Stimulated activated naive B cell treated with anti-CD40 and anti-IgM and Interleukin-4, amounts not matched to agents 10 μg/mL and 1 μg/mL and 100 μg/mL, for 72 hours (primary cell): ENCODE measurements at regions not wholly inside any gene's neighbourhood (a gene's known extent, or its start where the extent isn't known, plus 50 kb on each side); places are given as distances from the start of the nearest gene placed in this dataset.

Experiments used
- ATAC-seq, 2 donors: fragments of 150-1000 bp; cut with Tn5 transposase; replicated peaks; 2 replicates each; pipeline ENCODE4 v1.10.0; 2021; ENCODE audit warnings: moderate library complexity in 1 of 2
- DNase-seq: peaks from one replicate; pipeline ENCODE4 v3.0.0; 2021
- H3K27ac Mint-ChIP-seq: one replicate; pipeline ENCODE4 v1.8.0; 2022; ENCODE audit warnings: mild to moderate bottlenecking, mixed read lengths
- H3K27me3 Mint-ChIP-seq, 2 donors: one replicate each; pipeline ENCODE4 v1.8.0; 2022; ENCODE audit warnings: mixed read lengths in 2 of 2
- H3K36me3 Mint-ChIP-seq, 2 donors: one replicate each; pipeline ENCODE4 v1.8.0; 2022; ENCODE audit warnings: mixed read lengths in 2 of 2, mild to moderate bottlenecking in 1 of 2
- H3K4me1 Mint-ChIP-seq, 2 donors: one replicate each; pipeline ENCODE4 v1.8.0; 2022; ENCODE audit warnings: mixed read lengths in 2 of 2, mild to moderate bottlenecking in 1 of 2
- H3K4me3 Mint-ChIP-seq, 2 donors: one replicate each; pipeline ENCODE4 v1.8.0; 2022; ENCODE audit warnings: mild to moderate bottlenecking in 2 of 2, mixed read lengths in 2 of 2, moderate library complexity in 1 of 2
- H3K9me3 Mint-ChIP-seq, 2 donors: one replicate each; pipeline ENCODE4 v1.8.0; 2022; ENCODE audit warnings: mixed read lengths in 2 of 2, mild to moderate bottlenecking in 1 of 2

DNA sequence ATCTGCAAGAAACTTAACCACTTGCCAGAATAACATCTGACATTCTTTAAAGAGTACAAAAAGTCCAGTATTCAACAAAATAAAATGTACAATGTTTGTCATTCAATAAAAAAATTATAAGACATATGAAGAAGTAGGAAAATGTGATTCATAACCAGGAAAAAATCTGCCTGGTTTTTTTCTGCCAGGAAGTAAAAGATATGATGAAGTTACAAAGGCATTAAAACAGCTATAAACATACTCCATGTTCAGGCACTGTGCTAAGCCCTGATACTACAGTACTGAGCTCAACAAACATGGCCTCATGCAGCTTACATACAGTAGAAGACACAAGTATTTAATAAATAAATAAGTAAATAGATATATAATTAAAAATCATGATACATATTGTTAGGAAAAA lies 178.4 kb upstream of the STT3B start:
- Mint-ChIP-seq H3K4me3 (no peak overlapping the region), H3K27me3 (no peaks in the 10 kb centered on the region), H3K4me1 (peaks cover 0 to 1% of the 10 kb centered on the region in 2 donors), H3K36me3 (peaks cover 0 to 7% of the 10 kb centered on the region in 2 donors), H3K9me3 (peaks cover 4 to 6% of the 10 kb centered on the region in 2 donors), H3K27ac (no peak overlapping the region)
- DNase-seq (no peak), ATAC-seq (no peak)

DNA sequence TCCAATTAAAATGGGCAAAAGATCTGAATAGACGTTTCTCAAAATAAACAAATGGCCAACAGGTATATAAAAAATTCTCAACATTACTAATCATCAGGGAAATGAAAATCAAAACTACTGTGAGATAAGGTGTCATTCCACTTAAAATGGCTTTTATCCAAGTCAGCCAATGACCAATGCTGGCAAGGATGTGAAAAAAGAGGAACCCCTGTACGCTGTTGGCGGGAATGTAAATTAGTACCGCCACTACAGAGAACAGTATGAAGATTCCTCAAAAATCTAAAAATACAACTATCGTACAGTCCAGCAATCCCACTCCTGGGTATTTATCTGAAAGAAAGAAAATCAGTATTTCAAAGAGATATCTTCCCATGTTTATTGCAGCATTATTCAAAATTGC lies 176.9 kb upstream of the STT3B start:
- Mint-ChIP-seq H3K27me3 (no peaks in the 10 kb centered on the region), H3K9me3 (peaks cover 4 to 6% of the 10 kb centered on the region in 2 donors), H3K36me3 (peaks cover 0 to 7% of the 10 kb centered on the region in 2 donors), H3K27ac (no peak overlapping the region), H3K4me3 (no peak overlapping the region), H3K4me1 (peaks cover 0 to 1% of the 10 kb centered on the region in 2 donors)
- DNase-seq, result no peak
- ATAC-seq, result no peak

DNA sequence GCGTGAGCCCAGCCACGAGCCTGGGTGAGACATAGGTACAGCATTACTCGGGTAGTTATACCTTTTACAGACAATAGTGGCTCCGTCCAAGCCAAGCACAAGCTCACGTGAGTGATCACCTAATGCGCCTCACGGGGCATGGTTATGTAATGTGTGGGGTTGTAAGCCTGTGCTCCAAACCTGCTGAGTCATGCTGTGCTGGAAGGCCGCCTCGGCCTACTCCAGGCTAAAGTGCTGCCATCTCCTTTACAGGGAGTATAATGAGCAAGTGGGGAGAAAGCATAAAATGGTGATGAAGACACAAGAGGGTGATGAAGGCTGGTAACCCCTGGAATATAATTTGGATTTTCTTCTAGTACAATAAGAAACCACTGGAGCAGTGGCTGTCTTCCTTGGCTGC lies 175.8 kb upstream of the STT3B start:
- no peak overlapping the region for H3K4me3 Mint-ChIP-seq
- peaks cover 0 to 7% of the 10 kb centered on the region in 2 donors for H3K36me3 Mint-ChIP-seq
- no peak overlapping the region for H3K27ac Mint-ChIP-seq
- ATAC-seq (no peak), DNase-seq (no peak)
- H3K9me3 Mint-ChIP-seq, result peaks cover 4 to 6% of the 10 kb centered on the region in 2 donors
- no peaks in the 10 kb centered on the region for H3K27me3 Mint-ChIP-seq
- H3K4me1 Mint-ChIP-seq, result peaks cover 0 to 1% of the 10 kb centered on the region in 2 donors

DNA sequence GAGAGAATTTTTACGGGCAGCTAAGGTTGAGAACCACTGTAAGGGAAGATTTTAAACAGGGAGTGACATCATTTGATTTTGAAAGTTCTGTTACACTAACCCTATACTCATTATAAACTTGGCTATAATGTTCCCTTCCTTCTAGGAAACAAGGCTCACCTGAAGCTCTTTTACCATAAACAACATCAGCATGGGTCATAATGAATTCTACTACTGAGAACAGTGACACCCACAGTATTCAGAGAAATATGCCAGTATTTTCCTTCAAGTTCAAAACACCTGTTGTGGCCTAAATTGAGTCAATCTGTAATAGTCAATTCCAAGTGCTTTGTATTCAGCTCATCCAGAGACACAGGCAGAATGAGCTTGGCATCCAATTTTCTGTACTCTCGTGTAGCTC lies 175.3 kb upstream of the STT3B start:
- DNase-seq, result no peak
- no peak overlapping the region for H3K27ac Mint-ChIP-seq
- peaks cover 0 to 1% of the 10 kb centered on the region in 2 donors for H3K4me1 Mint-ChIP-seq
- peaks cover 4 to 6% of the 10 kb centered on the region in 2 donors for H3K9me3 Mint-ChIP-seq
- ATAC-seq, result no peak
- H3K36me3 Mint-ChIP-seq, result peaks cover 0 to 7% of the 10 kb centered on the region in 2 donors
- H3K27me3 Mint-ChIP-seq, result no peaks in the 10 kb centered on the region
- no peak overlapping the region for H3K4me3 Mint-ChIP-seq

DNA sequence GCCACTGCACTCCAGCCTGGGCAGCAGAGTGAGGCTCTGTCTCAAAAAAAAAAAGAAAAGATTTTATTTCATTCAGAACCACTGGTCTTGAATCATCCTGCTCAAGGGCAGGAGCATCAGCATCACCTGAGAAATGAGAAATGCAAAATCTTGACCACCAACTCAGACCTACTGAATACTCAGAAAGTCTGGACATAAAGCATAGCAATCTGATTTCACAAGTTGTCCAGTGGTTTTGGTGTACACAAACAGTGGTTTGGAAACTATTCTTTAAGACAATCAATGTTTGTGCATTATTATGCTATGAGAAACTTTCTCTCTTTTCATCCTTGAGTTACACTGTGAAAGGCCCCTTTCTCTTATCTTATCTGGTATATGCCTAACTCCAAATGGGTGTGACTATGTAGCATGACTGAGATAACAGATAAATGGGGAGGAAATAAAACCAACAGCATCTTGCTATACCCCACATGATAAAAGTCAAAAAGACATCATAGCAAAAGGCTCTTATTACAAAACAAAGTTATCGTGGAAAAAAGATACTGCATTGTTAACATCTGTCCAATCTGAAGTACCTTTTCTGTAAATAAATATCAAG lies 174.2 kb upstream of the STT3B start:
- Mint-ChIP-seq H3K27ac (no peak overlapping the region), H3K4me3 (no peak overlapping the region), H3K27me3 (no peaks in the 10 kb centered on the region), H3K9me3 (peaks cover 4 to 6% of the 10 kb centered on the region in 2 donors), H3K36me3 (peaks cover 0 to 7% of the 10 kb centered on the region in 2 donors), H3K4me1 (peaks cover 1 to 5% of the 10 kb centered on the region in 2 donors)
- no peak for ATAC-seq
- DNase-seq, result no peak

DNA sequence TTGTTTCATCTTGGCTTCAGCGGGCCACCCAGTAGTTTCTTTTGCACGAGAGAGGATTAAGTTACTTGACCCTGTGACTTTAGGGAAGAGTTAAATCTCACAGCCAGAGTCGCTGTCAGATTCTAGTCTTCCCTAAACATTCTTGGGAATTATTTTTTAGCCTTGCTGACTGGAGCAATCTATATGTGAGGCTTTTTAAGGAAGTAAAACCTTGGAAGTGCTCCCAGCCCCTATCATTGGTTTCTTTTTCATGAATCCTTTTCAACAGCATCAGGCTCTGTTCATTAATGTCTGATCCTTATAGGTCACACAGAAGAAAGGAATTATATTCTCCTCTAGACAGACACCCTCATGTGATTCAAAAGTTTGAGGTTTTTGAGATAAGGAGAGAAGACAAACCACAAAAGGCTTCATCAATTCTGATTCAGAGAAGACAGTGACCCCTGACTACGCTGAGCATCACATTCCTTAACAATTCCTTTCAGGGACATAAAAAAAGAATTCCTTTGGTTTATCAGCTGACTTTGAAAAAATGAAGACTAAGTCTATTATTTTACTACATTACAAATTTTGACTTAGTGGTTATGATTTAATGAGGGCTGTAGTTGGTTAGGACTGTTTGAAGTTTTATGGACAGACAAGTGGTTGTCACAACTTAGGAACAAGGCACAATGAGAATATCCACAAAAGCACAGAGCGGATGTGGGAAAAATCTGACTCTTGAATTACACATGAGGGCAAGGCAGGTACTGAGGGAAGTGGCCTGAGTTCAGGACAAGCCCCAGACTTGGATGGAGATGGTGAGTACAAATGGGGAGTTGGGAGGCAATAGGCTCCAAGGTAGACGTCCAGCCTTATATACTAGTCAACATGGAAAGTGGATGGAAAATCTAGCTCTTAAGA lies 171.1 kb upstream of the STT3B start:
- Mint-ChIP-seq H3K4me3 (no peak overlapping the region), H3K4me1 (peaks cover 3 to 5% of the 10 kb centered on the region in 2 donors), H3K9me3 (peaks cover 0 to 2% of the 10 kb centered on the region in 2 donors), H3K27me3 (no peaks in the 10 kb centered on the region), H3K27ac (no peak overlapping the region), H3K36me3 (no peaks in the 10 kb centered on the region)
- ATAC-seq, result no peak
- DNase-seq, result no peak

DNA sequence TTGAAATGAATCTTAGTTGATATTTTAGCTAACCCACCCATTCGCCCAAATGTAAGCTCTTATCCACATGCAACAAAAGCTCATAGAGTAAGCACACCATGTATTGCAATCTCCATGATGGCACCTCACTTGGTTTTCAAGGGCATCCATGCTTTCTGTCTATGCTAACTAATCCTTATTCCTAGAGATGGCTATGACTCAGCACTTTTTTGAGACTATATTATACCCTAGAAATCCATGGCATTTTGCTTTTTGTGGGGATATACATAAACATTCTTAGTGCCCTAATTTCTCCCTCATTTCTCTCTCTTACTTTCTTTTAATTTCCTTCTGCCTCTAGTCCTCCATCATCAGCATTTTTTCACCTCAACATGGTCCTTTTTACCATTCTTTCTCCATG lies 168.5 kb upstream of the STT3B start:
- H3K9me3 Mint-ChIP-seq, result no peaks in the 10 kb centered on the region
- H3K27me3 Mint-ChIP-seq, result no peaks in the 10 kb centered on the region
- no peaks in the 10 kb centered on the region for H3K36me3 Mint-ChIP-seq
- ATAC-seq, result no peak
- peaks cover 2 to 5% of the 10 kb centered on the region in 2 donors for H3K4me1 Mint-ChIP-seq
- no peak overlapping the region for H3K4me3 Mint-ChIP-seq
- DNase-seq, result no peak
- no peak overlapping the region for H3K27ac Mint-ChIP-seq

DNA sequence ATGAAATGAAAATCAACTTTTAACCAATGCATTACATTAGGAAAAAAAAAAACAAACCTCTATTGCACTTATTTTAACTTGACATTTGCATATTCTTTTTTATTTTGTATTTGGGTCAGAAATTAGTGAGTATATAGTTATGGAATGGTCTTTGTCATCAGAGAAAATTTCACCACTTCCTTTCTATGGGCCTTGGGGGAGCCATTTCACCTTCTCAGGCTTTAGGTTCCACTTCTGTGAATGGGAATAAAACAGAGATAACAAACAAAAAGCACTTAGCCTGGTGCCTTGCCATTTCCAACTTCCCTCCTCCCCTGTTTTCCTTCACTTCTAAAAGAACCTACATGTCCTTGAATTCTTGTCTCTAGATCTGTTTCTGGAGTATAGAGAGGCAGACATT lies 168.0 kb upstream of the STT3B start:
- no peak for ATAC-seq
- H3K27me3 Mint-ChIP-seq, result no peaks in the 10 kb centered on the region
- peaks cover 2 to 5% of the 10 kb centered on the region in 2 donors for H3K4me1 Mint-ChIP-seq
- H3K9me3 Mint-ChIP-seq, result no peaks in the 10 kb centered on the region
- H3K36me3 Mint-ChIP-seq, result no peaks in the 10 kb centered on the region
- H3K27ac Mint-ChIP-seq, result no peak overlapping the region
- DNase-seq, result no peak
- H3K4me3 Mint-ChIP-seq, result no peak overlapping the region

DNA sequence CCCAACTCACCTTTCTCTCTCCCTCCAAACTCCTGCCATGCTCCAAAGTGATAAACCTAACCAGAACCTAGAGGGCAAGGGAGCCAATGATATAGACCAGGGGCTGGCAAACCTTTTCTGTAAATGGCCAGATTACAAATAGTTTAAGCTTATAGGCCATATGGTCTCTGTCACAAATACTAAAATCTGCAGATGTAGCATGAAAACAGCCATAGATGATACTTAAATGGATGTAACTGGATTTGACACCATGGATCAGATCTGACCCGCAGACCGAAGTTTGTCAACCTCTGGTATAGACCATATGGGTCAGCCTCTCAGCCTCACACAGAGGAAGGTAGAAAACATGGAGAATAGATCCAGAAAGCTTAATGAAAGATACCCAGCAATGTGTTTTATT lies 165.2 kb upstream of the STT3B start:
- ATAC-seq (no peak), DNase-seq (no peak)
- Mint-ChIP-seq H3K36me3 (no peaks in the 10 kb centered on the region), H3K9me3 (no peaks in the 10 kb centered on the region), H3K27ac (no peak overlapping the region), H3K4me3 (no peak overlapping the region), H3K27me3 (no peaks in the 10 kb centered on the region), H3K4me1 (peaks cover 2 to 5% of the 10 kb centered on the region in 2 donors)

DNA sequence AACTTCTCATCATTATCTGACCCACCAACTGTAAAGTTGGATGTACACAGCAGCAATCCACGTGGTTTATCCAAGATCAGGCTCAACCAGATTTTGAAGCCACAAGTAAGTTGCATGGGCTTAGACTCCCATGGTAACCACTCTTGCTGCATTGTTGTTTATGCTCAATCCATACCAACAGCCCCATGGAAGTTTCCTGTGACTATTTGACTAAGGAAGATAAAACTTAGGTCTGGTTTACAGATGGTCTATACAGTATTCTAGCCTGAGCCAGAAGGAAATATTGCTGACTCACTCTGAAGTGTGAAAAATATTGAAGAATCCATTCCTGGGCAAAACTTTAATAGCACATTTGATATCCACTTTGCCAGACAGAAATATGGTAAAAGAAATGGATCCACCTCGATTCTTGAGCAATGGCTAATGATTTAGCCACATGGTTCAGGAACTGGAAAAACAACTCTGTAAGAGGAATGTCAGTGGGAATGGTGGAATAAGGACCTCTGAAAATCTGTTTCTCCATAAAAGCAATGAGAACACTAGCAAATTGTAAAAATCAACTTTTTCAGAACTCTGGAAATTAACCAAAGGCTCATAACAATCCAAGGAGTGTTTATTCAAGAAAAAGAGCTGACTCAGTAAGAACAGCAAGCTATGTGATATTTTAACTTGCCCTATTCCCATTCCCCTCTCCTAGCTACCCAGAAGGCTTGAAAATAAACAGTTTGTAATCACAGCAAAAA lies 162.9 kb upstream of the STT3B start:
- no peaks in the 10 kb centered on the region for H3K27me3 Mint-ChIP-seq
- H3K9me3 Mint-ChIP-seq, result no peaks in the 10 kb centered on the region
- no peak for DNase-seq
- H3K36me3 Mint-ChIP-seq, result no peaks in the 10 kb centered on the region
- H3K27ac Mint-ChIP-seq, result no peak overlapping the region
- peaks cover 0 to 2% of the 10 kb centered on the region in 2 donors for H3K4me1 Mint-ChIP-seq
- no peak overlapping the region for H3K4me3 Mint-ChIP-seq
- ATAC-seq, result no peak

DNA sequence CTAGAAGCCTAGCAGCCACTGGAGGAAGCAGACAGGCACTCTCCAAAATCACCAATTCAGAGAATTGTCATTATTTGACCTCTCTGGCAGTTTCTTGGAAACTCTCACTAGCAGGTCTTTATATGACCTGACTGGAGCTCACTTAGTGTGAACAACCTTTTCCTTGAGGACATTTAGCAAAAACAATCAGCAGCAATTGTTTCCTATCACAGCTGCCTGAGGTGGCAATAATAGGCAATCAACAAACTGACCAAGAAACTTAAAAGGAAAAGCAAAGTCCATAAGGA lies 162.4 kb upstream of the STT3B start:
- H3K27ac Mint-ChIP-seq, result no peak overlapping the region
- no peak overlapping the region for H3K4me3 Mint-ChIP-seq
- no peaks in the 10 kb centered on the region for H3K27me3 Mint-ChIP-seq
- H3K36me3 Mint-ChIP-seq, result no peaks in the 10 kb centered on the region
- H3K4me1 Mint-ChIP-seq, result no peaks in the 10 kb centered on the region
- ATAC-seq (no peak), DNase-seq (no peak)
- no peaks in the 10 kb centered on the region for H3K9me3 Mint-ChIP-seq

DNA sequence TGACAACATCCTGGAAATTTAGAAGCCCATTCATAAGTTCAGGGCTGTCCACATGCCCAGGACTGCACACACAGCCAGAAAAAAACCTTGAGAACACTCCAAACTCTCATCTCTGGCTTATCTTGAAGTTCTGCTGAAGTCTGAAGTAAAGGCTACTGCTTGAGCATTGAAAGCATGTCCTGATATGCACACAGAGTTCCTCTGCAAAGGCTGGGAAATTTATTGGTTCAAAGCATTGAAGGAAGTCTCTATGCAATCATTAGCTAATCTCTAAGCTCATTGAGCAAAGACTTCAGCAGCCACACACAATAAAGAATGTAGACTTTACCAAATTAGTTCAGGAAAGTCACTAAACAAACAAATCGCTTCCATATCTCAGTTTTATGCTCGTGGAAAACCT lies 162.0 kb upstream of the STT3B start:
- ATAC-seq (no peak), DNase-seq (no peak)
- Mint-ChIP-seq H3K36me3 (no peaks in the 10 kb centered on the region), H3K27me3 (no peaks in the 10 kb centered on the region), H3K9me3 (no peaks in the 10 kb centered on the region), H3K27ac (no peak overlapping the region), H3K4me3 (no peak overlapping the region), H3K4me1 (no peaks in the 10 kb centered on the region)

DNA sequence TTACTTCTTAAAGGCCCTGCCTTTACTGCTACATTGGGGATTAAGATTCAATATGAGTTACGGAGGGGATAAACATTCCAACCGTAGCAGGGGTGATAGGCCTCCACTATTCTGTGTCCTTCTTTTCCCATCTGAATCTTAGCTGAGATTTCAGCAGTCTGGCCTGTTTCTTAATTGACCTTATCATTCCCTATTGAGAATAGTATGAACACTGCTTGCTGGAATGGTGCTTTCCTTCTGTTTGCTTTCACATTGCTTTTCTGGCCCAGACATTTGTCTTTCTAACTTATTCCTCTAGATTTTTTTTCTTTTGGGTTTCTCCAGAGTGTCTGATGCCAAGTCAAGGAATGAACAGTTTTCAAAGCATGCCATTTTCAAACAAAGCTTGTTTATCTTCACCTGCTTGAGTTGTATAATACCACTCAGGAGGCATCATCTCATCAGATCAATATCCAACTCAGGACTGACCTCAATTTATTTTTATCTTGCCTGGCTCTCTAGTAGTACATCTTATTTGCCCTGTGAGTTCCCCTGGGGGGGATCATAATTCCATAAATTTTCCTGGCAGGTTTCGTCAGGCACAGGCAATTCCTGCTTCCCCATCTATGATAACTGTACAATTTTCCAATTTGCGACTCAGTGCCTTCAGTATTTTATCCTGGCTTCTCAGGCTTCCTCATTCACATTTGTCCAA lies 161.1 kb upstream of the STT3B start:
- no peak overlapping the region for H3K27ac Mint-ChIP-seq
- H3K27me3 Mint-ChIP-seq, result no peaks in the 10 kb centered on the region
- no peak for DNase-seq
- H3K9me3 Mint-ChIP-seq, result no peaks in the 10 kb centered on the region
- no peak overlapping the region for H3K4me3 Mint-ChIP-seq
- no peaks in the 10 kb centered on the region for H3K4me1 Mint-ChIP-seq
- H3K36me3 Mint-ChIP-seq, result no peaks in the 10 kb centered on the region
- ATAC-seq, result no peak

DNA sequence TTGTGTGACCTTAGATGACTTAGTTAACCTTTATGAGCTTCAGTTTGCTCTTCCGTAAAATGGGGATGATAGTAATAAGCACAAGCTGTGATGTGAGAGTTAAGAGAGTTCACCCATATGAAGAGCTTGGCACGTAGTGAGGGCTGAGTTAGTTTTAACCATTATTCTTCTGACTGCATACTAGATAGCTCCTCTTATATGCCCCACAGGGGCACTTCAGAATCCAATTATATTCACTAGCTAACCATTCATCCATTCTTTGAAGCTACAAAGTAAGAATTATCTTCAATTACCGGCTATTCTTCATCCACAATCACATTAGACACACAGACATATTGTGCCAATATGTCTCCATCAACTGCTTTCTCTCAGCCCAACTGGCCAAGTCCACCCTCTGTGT lies 159.0 kb upstream of the STT3B start:
- ATAC-seq (no peak), DNase-seq (no peak)
- Mint-ChIP-seq H3K36me3 (no peaks in the 10 kb centered on the region), H3K27me3 (no peaks in the 10 kb centered on the region), H3K27ac (no peak overlapping the region), H3K9me3 (no peaks in the 10 kb centered on the region), H3K4me3 (no peak overlapping the region), H3K4me1 (no peaks in the 10 kb centered on the region)
